OCI-LY1 (cell line): ENCODE measurements at regions not wholly inside any gene's neighbourhood (a gene's known extent, or its start where the extent isn't known, plus 50 kb on each side); places are given as distances from the start of the nearest gene placed in this dataset.

ENCODE experiments used
- H2AFZ ChIP-seq: fragments of 200-600 bp; sonication (generic), shearing (Covaris generic); 2 replicates; pipeline ENCODE4 v1.6.0; 2014; ENCODE audit warnings: antibody characterized with exemption, mild to moderate bottlenecking, low read length
- H3F3A ChIP-seq: fragments of 200-600 bp; sonication (generic), shearing (Covaris generic); 2 replicates; pipeline ENCODE4 v1.6.0; 2014; ENCODE audit warnings: mild to moderate bottlenecking, antibody characterized with exemption, low read length, moderate library complexity; ENCODE audit not compliant: insufficient read depth
- H3K27ac ChIP-seq: fragments of 200-600 bp; sonication (generic); 2 replicates; pipeline ENCODE4 v1.5.1; 2014; ENCODE audit warnings: low read length, mixed run types, mild to moderate bottlenecking, low read depth; ENCODE audit not compliant: poor library complexity, severe bottlenecking
- H3K27me3 ChIP-seq: fragments of 200-600 bp; sonication (generic); 2 replicates; pipeline ENCODE4 v1.6.0; 2014; ENCODE audit warnings: antibody characterized with exemption, mild to moderate bottlenecking, low read length, moderate library complexity; ENCODE audit not compliant: insufficient read depth
- H3K36me3 ChIP-seq: fragments of 200-600 bp; sonication (generic); 2 replicates; pipeline ENCODE4 v1.6.1; 2014; ENCODE audit warnings: mild to moderate bottlenecking, antibody characterized with exemption, low read length, moderate library complexity, mixed read lengths; ENCODE audit not compliant: insufficient read depth
- H3K4me1 ChIP-seq: fragments of 200-600 bp; sonication (generic); 2 replicates; pipeline ENCODE4 v1.5.1; 2014; ENCODE audit warnings: mild to moderate bottlenecking, low read length, moderate library complexity; ENCODE audit not compliant: insufficient read depth, severe bottlenecking
- H3K4me2 ChIP-seq: fragments of 200-600 bp; sonication (generic), shearing (Covaris generic); 2 replicates; pipeline ENCODE4 v1.6.1; 2014; ENCODE audit warnings: low read length
- H3K4me3 ChIP-seq: fragments of 200-600 bp; sonication (generic); 2 replicates; pipeline ENCODE4 v1.5.1; 2014; ENCODE audit warnings: low read length, low read depth, mild to moderate bottlenecking, mixed read lengths; ENCODE audit not compliant: poor library complexity, severe bottlenecking
- H3K79me2 ChIP-seq: fragments of 200-600 bp; shearing (Covaris generic); 2 replicates; pipeline ENCODE4 v1.6.1; 2016; ENCODE audit warnings: mixed run types, low read length, mixed read lengths; ENCODE audit not compliant: insufficient read depth
- H3K9ac ChIP-seq: fragments of 200-600 bp; sonication (generic), shearing (Covaris generic); 2 replicates; pipeline ENCODE4 v1.6.1; 2014; ENCODE audit warnings: mild to moderate bottlenecking, low read length, mixed read lengths
- H3K9me2 ChIP-seq: fragments of 200-600 bp; sonication (generic), shearing (Covaris generic); 2 replicates; pipeline ENCODE4 v1.6.1; 2014; ENCODE audit warnings: low read depth, mild to moderate bottlenecking, low read length, mixed read lengths
- H3K9me3 ChIP-seq: fragments of 200-600 bp; shearing (Covaris generic); 2 replicates; pipeline ENCODE4 v1.6.1; 2014; ENCODE audit warnings: low read length, mixed read lengths
- H4K20me1 ChIP-seq: fragments of 200-600 bp; sonication (generic), shearing (Covaris generic); 2 replicates; pipeline ENCODE4 v1.6.0; 2016; ENCODE audit warnings: mild to moderate bottlenecking, low read length; ENCODE audit not compliant: insufficient read depth
- EZH2 ChIP-seq: fragments of 200-600 bp; sonication (generic), shearing (Covaris generic); IDR thresholded peaks from 2 replicates; pipeline ENCODE4 v1.8.0; 2017; ENCODE audit warnings: borderline replicate concordance, mixed run types, mild to moderate bottlenecking, antibody characterized with exemption, low read length, moderate library complexity, mixed read lengths
- TF ChIP-seq, protein P1 (sequence below): fragments of 200-600 bp; sonication (generic), shearing (Covaris generic); IDR thresholded peaks from 2 replicates; pipeline ENCODE4 v1.5.1; 2017; ENCODE audit warnings: mild to moderate bottlenecking, antibody characterized with exemption, low read length, moderate library complexity, mixed read lengths

DNA sequence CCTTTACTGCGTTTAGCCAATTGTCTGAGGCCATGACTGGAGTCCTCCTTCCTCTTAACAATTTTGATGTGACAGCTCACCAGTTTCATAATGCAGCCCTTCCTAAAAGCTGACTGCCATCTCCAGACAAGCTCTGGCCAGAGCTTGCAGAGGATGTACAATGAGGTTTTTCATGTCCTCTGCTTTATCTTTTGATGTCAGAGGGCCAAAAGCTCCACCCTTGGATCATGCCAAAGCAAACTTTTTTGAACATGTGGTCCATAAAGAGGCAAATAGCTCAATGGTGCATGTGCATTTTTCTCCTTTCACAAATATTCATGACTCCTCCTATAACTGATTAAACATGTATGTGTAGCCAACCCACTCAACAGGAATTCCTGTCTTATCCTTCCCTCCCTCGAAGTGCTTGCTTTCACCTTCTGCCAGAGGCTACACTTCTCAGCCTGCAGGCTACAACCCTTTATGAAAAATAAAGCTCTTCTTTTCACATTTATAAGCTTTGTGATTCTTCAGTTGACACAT is 266.2 kb downstream of the FBXO15 start:
- no peaks in the 10 kb centered on the region for H3K79me2 ChIP-seq
- H3K27me3 ChIP-seq = no peaks in the 10 kb centered on the region
- no peak overlapping the region for H3K4me3 ChIP-seq
- H3F3A ChIP-seq = no peaks in the 10 kb centered on the region
- H3K9me2 ChIP-seq = no peaks in the 10 kb centered on the region
- H3K9ac ChIP-seq = no peak overlapping the region
- H2AFZ ChIP-seq = no peak overlapping the region
- H3K36me3 ChIP-seq = no peaks in the 10 kb centered on the region
- H3K27ac ChIP-seq = no peak overlapping the region
- no peak overlapping the region for H3K4me2 ChIP-seq
- no peaks in the 10 kb centered on the region for H3K4me1 ChIP-seq
- H4K20me1 ChIP-seq = no peaks in the 10 kb centered on the region
- H3K9me3 ChIP-seq = no peaks in the 10 kb centered on the region
- TF ChIP-seq, protein P1, sequence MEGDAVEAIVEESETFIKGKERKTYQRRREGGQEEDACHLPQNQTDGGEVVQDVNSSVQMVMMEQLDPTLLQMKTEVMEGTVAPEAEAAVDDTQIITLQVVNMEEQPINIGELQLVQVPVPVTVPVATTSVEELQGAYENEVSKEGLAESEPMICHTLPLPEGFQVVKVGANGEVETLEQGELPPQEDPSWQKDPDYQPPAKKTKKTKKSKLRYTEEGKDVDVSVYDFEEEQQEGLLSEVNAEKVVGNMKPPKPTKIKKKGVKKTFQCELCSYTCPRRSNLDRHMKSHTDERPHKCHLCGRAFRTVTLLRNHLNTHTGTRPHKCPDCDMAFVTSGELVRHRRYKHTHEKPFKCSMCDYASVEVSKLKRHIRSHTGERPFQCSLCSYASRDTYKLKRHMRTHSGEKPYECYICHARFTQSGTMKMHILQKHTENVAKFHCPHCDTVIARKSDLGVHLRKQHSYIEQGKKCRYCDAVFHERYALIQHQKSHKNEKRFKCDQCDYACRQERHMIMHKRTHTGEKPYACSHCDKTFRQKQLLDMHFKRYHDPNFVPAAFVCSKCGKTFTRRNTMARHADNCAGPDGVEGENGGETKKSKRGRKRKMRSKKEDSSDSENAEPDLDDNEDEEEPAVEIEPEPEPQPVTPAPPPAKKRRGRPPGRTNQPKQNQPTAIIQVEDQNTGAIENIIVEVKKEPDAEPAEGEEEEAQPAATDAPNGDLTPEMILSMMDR = no peak
- no peak for TF ChIP-seq EZH2

DNA sequence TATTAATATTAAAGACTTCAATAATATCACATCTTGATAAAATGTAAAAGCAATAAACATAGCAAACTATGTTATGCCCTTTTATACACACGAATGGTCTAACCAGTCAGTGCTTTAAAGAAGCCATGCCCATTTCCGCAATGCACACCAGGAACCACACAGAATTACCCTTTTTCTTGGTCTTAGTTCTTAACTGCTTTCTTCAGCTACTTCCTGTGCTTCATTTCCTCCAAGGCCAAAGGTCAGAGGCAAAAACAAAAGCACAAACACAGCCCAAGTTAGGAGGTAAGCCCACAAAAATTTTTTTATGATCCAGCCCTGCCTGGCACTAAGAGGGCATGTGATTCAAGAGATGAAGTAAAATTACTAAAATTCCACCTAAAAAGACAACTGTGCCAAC is 267.2 kb downstream of the FBXO15 start:
- Histone ChIP-seq H3K4me3 (no peak overlapping the region), H2AFZ (no peak overlapping the region), H3K9me2 (no peaks in the 10 kb centered on the region), H3K4me2 (no peak overlapping the region), H3K9me3 (no peaks in the 10 kb centered on the region), H3K27me3 (no peaks in the 10 kb centered on the region), H3F3A (no peaks in the 10 kb centered on the region), H3K27ac (no peak overlapping the region), H3K9ac (no peak overlapping the region), H3K4me1 (no peaks in the 10 kb centered on the region), H3K79me2 (no peaks in the 10 kb centered on the region), H3K36me3 (no peaks in the 10 kb centered on the region), H4K20me1 (no peaks in the 10 kb centered on the region)
- TF ChIP-seq, protein P1 = no peak
- TF ChIP-seq EZH2 = no peak

DNA sequence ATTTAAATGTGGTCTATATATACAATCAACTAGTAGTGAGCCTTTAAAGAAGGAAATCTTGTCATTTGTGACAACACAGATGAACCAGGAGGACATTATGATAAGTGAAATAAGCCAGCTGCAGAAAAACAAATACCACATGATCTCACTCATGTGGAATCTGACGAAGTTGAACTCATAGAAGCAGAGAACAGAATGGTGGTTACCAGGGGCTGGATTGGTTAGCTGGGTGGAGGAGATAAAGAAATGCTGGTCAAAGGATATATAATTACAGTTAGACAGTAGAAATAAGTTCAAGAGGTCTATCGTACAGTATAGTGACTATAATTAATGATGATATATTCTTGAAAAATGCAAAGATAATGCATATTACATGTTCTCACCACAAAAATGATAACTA is 267.9 kb downstream of the FBXO15 start:
- no peak for TF ChIP-seq EZH2
- TF ChIP-seq, protein P1 = no peak
- Histone ChIP-seq H3K36me3 (no peaks in the 10 kb centered on the region), H3K79me2 (no peaks in the 10 kb centered on the region), H3K27me3 (no peaks in the 10 kb centered on the region), H3F3A (no peaks in the 10 kb centered on the region), H4K20me1 (no peaks in the 10 kb centered on the region), H3K4me1 (no peaks in the 10 kb centered on the region), H3K9me2 (no peaks in the 10 kb centered on the region), H3K9me3 (no peaks in the 10 kb centered on the region), H3K9ac (no peak overlapping the region), H3K27ac (no peak overlapping the region), H3K4me2 (no peak overlapping the region), H3K4me3 (no peak overlapping the region), H2AFZ (no peak overlapping the region)
